ENCODE measurements at regions not wholly inside any gene's neighbourhood (a gene's known extent, or its start where the extent isn't known, plus 50 kb on each side); places are given as distances from the start of the nearest gene placed in this dataset.

GRCh38 chr5:2996687-2997086 is 245.2 kb upstream of the IRX2 start:
- TF ChIP-seq CTCF (IDR thresholded peaks at IDR 0.05) (no peak), POLR2AphosphoS5 (IDR thresholded peaks at IDR 0.05) (no peak)

Data from sigmoid colon (tissue), 4 donors.